AG09309 (cell line): ENCODE measurements at regions not wholly inside any gene's neighbourhood (a gene's known extent, or its start where the extent isn't known, plus 50 kb on each side); places are given as distances from the start of the nearest gene placed in this dataset.

ENCODE experiments used
- DNase-seq: peaks from one replicate; pipeline ENCODE4 v3.0.0-alpha.2; 2010; ENCODE audit warnings: low read depth
- H3K4me3 ChIP-seq: 2 replicates; pipeline ENCODE4 v1.5.1; 2011; ENCODE audit warnings: mild to moderate bottlenecking, low read depth, low read length, moderate library complexity; ENCODE audit not compliant: control insufficient read depth
- TF ChIP-seq, protein P1 (sequence below): IDR thresholded peaks from 2 replicates; pipeline ENCODE4 v1.5.1; 2011; ENCODE audit warnings: mild to moderate bottlenecking, low read depth, low read length, inconsistent platforms; ENCODE audit not compliant: insufficient read depth, control insufficient read depth; ENCODE audit errors: missing control alignments

DNA sequence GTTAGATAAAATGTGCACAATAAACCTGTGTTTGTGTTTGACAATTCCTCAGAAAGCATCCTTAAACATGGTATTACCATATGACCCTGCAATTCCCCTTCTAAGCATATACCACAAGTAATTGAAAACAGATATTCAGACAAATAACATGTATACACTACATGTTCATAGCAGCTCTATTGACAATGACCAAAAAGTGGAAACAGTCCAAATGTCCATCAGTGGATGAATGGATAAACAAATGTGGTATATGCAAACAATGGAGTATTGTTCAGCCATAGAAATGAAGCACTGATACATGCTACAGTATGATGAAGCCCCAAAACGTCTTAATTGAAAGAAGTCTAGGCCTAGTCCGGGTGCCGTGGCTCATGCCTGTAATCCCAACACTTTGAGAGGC, 280.1 kb downstream of the OTUD1 start:
- no peak overlapping the region for H3K4me3 ChIP-seq
- TF ChIP-seq, protein P1, sequence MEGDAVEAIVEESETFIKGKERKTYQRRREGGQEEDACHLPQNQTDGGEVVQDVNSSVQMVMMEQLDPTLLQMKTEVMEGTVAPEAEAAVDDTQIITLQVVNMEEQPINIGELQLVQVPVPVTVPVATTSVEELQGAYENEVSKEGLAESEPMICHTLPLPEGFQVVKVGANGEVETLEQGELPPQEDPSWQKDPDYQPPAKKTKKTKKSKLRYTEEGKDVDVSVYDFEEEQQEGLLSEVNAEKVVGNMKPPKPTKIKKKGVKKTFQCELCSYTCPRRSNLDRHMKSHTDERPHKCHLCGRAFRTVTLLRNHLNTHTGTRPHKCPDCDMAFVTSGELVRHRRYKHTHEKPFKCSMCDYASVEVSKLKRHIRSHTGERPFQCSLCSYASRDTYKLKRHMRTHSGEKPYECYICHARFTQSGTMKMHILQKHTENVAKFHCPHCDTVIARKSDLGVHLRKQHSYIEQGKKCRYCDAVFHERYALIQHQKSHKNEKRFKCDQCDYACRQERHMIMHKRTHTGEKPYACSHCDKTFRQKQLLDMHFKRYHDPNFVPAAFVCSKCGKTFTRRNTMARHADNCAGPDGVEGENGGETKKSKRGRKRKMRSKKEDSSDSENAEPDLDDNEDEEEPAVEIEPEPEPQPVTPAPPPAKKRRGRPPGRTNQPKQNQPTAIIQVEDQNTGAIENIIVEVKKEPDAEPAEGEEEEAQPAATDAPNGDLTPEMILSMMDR: no peak
- no peak for DNase-seq

- no peak overlapping the region for H3K4me3 ChIP-seq
- DNase-seq: no peak
- TF ChIP-seq, protein P1: no peak
Observed at GRCh38 chr10:23723796-23724195, 284.9 kb downstream of the OTUD1 start.

GRCh38 chr10:23725548-23725947, 286.7 kb downstream of the OTUD1 start:
- DNase-seq: no peak
- H3K4me3 ChIP-seq: no peak overlapping the region
- TF ChIP-seq, protein P1: no peak

DNA sequence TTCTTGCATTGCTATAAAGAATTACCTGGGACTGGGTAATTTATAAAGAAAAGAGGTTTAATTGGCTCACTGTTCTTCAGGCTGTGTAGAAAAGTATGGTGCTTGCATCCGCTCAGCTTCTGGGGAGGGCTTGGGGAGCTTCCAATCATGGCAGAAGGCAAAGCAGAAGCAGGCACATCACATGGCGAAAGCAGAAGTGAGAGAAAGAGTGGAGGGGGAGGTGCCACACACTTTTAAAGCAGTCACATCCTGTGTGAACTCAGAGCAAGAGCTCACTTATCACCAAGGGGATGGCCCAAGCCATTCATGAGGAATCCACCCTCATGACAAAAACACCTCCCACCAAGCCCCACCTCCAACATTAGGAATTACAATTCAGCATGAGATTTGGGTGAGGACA, 303.5 kb downstream of the OTUD1 start:
- no peak overlapping the region for H3K4me3 ChIP-seq
- TF ChIP-seq, protein P1: no peak
- no peak for DNase-seq

DNA sequence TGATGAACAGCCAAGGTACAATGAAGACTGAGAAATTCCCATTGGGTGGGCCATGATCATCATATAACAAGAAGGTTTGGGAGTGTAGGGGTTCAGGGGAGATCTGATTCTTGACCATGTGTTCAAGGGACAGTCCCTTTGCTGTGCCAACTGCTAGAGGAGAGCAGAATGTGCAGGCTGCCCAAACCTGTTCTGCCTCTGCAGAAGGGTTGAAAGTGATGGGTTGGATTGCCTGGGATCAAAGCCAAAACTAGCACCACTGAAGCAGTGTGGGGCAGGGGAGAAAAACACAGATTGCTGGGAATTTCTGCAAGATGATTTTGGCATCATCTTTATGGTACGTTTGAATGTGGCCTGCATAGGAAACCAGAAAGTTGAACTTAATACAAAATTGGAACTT, 303.9 kb downstream of the OTUD1 start:
- no peak overlapping the region for H3K4me3 ChIP-seq
- TF ChIP-seq, protein P1: no peak
- no peak for DNase-seq

DNA sequence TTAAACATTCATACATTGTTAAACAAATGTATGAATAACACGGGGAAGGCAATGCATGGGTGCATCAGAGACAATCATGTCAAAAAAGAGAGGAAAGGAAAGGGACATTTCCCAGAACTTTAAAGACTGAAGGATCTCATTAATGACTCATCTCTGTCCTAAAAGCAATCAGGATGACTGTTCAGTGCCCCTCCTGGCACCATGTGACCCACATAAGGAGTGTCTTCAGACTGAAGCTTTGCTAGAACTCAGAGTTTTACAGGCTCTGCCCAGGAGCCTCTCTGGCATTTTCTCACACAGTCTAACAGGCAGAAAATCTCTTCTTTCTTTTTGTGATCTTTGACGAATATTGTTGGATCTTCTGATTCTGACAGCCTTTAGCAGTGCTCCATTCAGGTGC, 315.3 kb downstream of the OTUD1 start:
- TF ChIP-seq, protein P1: no peak
- DNase-seq: no peak
- no peak overlapping the region for H3K4me3 ChIP-seq

GRCh38 chr10:23754941-23755340, 316.1 kb downstream of the OTUD1 start:
- no peak for DNase-seq
- TF ChIP-seq, protein P1: no peak
- H3K4me3 ChIP-seq: no peak overlapping the region
